Activated CD8-positive, alpha-beta memory T cell treated with anti-CD3 and anti-CD28 coated beads for 1 hour (primary cell): ENCODE measurements at regions not wholly inside any gene's neighbourhood (a gene's known extent, or its start where the extent isn't known, plus 50 kb on each side); places are given as distances from the start of the nearest gene placed in this dataset.
"Not testable (repeated sequence)": the region's sequence is repeated elsewhere in the genome, so short reads cannot be mapped to it uniquely, and the experiment has no call there.

ENCODE experiments used
- DNase-seq, 2 donors: peaks; one replicate each; pipeline ENCODE4 v3.0.0-alpha.2; 2020; ENCODE audit warnings: low read depth in 1 of 2; ENCODE audit errors: extremely low read depth in 1 of 2

DNA sequence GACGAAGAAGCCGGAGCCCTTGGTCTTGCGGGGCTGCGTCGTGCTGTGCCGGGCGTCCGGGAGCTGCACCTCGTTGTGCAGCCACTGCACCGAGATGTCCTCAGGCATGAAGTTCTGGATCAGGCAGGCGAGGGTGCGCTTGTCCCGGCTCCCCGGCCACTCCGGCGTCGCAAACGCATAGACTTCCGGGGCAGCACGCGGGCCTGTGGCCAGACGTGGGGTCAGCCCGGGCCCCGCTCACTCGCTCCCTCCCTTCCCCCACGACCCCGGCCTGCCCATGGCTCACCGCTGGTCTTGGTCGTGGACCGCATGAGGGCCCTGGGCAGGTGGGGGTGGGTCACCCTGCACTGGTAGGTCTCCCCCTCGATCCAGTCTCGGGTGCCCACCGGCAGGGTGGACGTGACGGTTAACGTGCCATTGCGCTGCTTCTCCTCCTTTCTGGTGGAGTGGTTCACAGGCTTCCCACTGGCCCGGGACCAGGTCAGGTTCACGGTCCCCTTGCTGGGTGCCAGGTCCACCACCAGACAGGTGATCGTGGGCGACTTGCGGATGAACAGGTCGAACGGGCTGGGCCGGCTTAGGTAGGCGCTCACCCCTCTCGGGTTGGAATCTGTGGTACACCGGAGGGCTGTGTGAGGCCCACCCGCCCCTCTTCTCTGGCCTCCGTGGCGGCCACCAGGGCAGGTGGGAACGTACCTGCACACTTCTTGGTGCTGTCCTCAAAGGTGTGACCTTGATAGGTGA lies 74.0 kb downstream of the TMEM121 start:
- DNase-seq = not testable (repeated sequence)

DNA sequence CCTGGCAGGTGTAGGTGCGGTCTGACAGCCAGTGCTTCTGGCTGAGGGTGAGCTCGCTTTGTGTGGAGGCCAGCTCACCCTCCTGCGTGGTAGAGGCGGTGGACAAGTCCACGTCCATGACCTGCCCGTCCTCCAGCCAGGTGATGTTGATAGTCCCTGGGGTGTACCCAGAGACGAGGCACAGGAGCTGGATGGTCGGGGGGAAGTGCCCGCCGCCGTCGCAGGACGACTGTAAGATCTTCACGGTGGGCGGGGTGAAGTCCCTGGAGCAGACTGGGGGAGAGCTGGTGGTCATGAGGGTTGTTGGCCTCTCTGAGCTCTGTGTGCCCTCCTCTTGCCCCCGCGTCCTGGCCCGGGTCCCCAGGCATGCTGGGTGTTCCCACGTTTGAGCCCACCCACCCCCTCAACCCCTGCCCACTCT lies 74.6 kb downstream of the TMEM121 start:
- no peak for DNase-seq

- no peak for DNase-seq
These were observed 75.2 kb downstream of the TMEM121 start for GRCh38 chr14:105601360-105602242.

DNA sequence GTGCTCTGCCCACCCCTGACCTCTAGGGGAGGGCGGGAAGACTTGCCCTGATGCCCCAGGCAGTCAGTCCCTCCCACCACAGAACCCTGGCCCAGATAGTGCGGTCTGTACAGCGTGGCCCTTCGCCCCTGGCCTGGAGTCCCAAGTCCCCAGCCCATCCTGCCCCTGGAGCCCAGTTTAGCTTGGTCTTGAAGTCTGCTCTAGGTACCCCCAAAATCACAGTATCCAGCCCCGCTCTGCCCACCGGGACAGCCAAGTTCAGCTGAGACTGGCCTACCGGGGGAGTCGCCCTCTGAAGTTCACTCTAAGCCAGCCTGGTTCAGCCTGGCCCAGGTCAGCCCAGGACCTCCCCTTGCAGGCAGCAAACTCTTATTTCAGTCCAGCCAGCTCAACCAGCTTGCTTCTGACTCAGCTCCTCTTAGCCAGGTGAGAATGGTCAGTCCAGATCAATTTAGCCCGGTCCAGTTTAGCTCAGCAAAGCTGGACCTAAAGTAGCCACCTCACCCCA lies 75.9 kb downstream of the TMEM121 start:
- no peak for DNase-seq

DNA sequence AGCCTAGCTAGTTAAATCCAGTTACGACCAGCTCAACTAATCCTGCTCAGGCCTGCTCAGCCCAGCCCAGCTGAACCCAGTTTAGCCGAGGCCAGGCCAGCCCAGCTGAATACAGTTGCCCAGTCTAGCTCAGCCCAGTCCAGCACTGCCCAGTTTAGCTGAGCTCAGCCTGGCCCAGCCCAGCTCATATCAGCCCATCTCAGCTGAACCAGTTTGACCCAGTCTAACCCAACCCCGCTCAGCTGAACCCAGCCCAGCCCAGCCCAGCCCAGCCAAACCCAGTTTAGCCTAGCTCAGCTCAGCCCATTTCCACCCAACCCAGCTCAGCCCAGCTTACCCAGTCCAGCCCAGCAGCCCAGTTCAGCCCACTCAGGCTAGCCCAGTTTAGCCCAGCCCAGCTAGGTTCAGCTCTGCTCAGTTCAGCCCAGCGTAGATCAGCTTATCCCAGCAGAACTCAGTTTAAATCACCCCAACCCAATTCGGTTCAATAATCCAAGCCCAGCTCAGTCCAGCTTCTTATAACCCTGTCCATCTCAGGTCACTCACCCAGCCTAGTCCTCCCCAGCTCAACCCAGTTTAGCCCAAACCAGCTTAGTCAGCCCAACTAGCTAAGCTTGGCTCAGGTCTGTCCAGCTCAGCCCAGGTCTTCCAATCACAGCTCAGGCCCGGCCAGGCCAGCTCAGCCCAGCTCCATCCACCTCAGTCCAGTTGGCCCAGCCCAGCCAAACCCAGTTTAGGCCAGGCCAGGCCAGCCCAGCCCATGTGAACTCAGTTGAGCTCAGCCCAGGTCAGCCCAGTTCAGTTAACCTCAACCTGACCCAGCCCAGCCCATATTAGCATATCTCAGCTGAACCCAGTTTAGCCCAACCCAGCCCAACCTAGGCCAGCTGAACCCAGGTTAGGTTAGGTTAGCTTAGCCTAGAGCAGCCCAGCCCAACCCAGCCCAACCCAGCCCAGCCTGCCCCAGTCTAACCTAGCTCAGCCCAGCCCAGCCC lies 76.7 kb downstream of the TMEM121 start:
- DNase-seq = no peak

DNA sequence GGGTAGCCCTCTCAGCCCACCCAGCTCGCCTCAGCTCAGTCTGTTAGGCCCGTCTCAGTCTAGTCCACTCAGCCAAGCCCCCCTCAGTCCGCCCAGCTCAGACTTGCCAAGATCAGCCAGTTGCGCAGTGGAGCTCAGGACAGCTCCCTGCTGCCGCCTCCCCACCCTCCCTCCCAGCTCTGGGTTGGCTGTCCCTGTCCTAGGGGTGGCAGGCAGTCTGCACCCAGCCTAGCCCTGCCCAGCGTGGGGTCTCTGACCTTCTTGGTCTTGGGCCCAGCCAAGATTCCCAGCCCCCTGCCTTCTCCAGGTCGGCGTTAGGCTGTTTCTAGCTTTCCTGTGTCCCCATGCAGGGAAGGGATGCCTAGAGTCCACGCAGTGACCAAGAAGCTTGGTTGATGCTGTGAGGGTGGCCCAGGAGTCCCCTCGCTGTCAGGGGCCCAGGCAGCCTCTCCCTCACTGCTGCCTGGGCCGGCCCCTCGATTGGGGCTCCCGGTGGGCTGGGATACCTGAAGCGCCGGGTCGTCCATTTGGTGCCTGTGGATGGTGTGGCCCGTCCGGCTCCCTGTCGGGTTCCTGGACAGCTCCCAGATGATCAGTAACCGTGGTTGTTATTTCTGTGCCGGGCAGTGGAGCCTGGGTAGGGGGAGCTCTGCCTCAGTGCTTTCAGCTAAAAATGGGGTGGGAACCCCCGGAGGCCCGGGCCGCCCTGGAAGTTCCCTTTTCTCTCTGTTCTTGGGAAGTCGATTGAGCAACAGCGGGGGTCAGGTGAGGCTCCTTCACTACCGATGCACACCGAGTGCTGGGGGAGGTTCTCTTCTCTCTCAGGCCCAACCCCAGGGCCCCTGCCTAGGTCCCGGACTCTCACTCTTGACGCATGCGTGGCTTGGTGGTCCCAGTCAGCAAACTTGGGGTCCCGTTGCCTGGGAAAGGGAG lies 78.4 kb downstream of the TMEM121 start:
- DNase-seq = not testable (repeated sequence)

GRCh38 chr14:105605464-105606304 lies 79.3 kb downstream of the TMEM121 start:
- DNase-seq = no peak

DNA sequence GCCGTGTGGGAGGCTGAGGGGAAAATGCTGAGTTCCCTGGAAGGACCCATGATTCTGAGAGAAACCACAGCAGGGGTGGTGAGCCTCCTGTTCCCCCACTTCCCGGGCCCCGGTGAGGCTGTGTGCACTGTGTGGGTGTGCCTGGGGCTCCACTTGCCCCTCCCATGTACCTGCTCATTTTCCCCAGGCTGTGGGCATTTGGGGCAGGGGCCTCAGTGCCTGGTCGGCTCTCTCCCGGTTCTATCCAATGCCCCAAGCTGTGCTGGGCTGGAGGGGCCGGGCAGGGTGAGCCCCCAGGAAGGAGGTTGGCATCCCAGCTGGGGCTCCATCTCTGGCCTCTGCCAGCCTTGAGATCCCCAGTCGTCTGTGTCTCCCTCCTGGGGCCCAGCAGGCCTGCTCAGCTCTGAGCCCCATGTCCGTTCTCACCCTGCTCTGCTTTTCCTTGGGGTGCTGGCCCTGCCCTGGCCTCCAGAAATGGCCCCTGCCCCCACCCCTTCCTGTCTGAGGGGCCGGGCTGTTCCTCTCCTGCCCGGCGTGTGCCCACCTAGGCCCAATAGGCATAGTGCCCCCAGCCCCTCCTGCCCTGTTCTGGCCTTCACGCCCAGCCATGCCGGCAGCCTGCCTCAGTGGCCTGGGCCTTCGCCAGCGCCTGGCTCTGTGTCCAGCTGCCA lies 80.1 kb downstream of the TMEM121 start:
- DNase-seq = not testable (repeated sequence)

- DNase-seq = not testable (repeated sequence)
These were observed 80.6 kb downstream of the TMEM121 start for GRCh38 chr14:105607025-105607424.

DNA sequence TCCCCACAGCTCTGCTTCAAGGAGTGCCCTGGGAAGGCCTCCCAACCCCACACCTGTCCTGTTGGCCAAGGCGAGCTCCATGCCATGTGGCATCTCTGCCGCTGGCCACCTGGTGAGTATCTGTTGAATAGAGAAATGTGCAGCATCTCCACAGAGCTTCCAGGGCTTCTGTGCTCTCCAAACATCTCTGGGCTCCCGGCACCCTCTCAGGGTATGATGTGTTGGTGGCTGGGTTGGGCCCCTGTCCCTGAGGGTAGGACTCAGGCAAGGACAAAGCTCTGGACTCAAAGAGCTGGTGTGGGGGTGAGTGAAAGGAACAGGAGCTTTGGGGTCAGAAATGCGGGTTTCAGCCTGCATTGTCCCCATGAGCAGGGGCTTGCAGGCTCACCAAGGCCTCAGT lies 88.6 kb downstream of the TMEM121 start:
- DNase-seq = not testable (repeated sequence)

- not testable (repeated sequence) for DNase-seq
These were observed 89.8 kb downstream of the TMEM121 start for GRCh38 chr14:105615986-105616801.

- DNase-seq = no peak
These were observed 90.4 kb downstream of the TMEM121 start for GRCh38 chr14:105616802-105617192.

- no peak for DNase-seq
These were observed 90.9 kb downstream of the TMEM121 start for GRCh38 chr14:105617201-105617777.

- DNase-seq = not testable (repeated sequence)
These were observed 91.4 kb downstream of the TMEM121 start for GRCh38 chr14:105617805-105618204.

GRCh38 chr14:105619324-105619723 lies 92.9 kb downstream of the TMEM121 start:
- DNase-seq = not testable (repeated sequence)

- DNase-seq = not testable (repeated sequence)
These were observed 93.9 kb downstream of the TMEM121 start for GRCh38 chr14:105620178-105620864.
